ENCODE measurements at regions not wholly inside any gene's neighbourhood (a gene's known extent, or its start where the extent isn't known, plus 50 kb on each side); places are given as distances from the start of the nearest gene placed in this dataset.

- TF ChIP-seq, protein P1, sequence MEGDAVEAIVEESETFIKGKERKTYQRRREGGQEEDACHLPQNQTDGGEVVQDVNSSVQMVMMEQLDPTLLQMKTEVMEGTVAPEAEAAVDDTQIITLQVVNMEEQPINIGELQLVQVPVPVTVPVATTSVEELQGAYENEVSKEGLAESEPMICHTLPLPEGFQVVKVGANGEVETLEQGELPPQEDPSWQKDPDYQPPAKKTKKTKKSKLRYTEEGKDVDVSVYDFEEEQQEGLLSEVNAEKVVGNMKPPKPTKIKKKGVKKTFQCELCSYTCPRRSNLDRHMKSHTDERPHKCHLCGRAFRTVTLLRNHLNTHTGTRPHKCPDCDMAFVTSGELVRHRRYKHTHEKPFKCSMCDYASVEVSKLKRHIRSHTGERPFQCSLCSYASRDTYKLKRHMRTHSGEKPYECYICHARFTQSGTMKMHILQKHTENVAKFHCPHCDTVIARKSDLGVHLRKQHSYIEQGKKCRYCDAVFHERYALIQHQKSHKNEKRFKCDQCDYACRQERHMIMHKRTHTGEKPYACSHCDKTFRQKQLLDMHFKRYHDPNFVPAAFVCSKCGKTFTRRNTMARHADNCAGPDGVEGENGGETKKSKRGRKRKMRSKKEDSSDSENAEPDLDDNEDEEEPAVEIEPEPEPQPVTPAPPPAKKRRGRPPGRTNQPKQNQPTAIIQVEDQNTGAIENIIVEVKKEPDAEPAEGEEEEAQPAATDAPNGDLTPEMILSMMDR (IDR thresholded peaks at IDR 0.05; ENCODE audit: low read depth, low read length, missing input control), result no peak
- TF ChIP-seq NR2F2 (IDR thresholded peaks at IDR 0.05), result no peak
- TF ChIP-seq ATF3 (IDR thresholded peaks at IDR 0.05), result no peak
- no peak for TF ChIP-seq HNF4A (conservative IDR thresholded peaks at IDR 0.05)
- TF ChIP-seq RXRA (IDR thresholded peaks at IDR 0.05), result no peak
- no peak for TF ChIP-seq HNF4G (IDR thresholded peaks at IDR 0.05)
- no peak for TF ChIP-seq SP1 (IDR thresholded peaks at IDR 0.05)
- no peak for TF ChIP-seq REST (IDR thresholded peaks at IDR 0.05)
- TF ChIP-seq YY1 (IDR thresholded peaks at IDR 0.05), result no peak
- no peak for TF ChIP-seq TAF1 (conservative IDR thresholded peaks at IDR 0.05)
- TF ChIP-seq GABPA (IDR thresholded peaks at IDR 0.05 in 1 of 2, conservative IDR thresholded peaks at IDR 0.05 in 1 of 2), result no peak
- TF ChIP-seq RAD21 (IDR thresholded peaks at IDR 0.05), result no peak
- TF ChIP-seq, protein P2, sequence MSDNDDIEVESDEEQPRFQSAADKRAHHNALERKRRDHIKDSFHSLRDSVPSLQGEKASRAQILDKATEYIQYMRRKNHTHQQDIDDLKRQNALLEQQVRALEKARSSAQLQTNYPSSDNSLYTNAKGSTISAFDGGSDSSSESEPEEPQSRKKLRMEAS (IDR thresholded peaks at IDR 0.05), result no peak
Observed at GRCh38 chr16:49049191-49049590, 232.4 kb downstream of the CBLN1 start.
